HG03342 (cell line): ENCODE measurements at regions not wholly inside any gene's neighbourhood (a gene's known extent, or its start where the extent isn't known, plus 50 kb on each side); places are given as distances from the start of the nearest gene placed in this dataset.

Source experiments
- ATAC-seq: cut with Tn5 transposase; IDR thresholded peaks from one replicate; pipeline ENCODE4 v1.9.1; 2021; ENCODE audit warnings: mild to moderate bottlenecking, moderate library complexity; ENCODE audit not compliant: unreplicated experiment

DNA sequence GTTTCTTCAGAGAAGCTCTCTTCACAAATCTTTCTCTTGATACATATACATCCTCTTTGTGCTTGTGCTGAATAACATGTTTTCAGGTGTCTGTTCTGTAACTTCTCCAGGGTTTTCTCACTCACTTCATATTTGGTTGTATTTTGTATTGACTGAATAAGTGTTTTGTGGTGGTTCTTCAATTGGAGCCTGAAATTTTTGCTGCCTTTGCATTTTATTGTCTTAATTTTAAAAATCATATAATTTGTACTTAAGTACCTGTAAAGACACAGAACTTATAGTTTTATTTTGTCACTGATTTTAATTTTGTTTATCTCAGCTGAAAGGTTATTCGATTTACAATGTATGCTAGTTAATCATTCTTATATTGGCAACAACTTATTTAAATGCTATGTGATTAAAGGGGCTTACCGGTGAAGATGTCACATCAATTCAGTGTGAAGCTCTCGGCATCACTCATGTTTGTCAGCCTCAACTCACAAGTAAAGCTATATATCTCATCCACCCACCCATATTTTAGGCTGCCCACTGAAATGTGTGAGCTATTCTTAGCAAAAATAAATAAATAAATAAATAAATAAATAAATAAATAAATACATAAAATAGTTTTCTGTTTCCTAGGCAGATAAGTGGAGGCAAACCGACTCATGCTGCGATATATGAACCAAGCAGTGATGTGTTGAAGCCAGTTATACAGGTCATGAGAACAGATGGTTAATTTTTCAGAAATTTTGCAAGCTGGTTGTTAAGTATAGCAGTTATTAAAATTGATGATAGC, 76.4 kb upstream of the FSTL5 start:
- no peak for ATAC-seq

DNA sequence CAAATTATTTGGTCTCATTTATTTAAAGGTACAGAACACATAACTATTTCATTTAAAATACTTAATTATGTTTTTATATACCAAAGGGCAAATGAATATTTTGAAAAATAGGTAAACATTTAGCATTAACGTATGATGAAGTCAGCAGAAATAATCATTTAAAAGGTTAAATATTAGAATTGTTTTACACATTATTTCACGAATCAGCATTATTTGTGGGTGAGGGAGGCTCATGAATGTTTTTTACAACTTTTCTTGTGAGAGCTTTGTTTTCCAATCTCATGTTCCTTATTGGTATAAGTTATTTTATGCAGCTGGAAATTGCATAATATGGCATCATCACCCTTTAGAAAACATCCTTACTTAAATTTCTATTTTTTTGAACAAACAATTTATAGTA, 73.9 kb upstream of the FSTL5 start:
- no peak for ATAC-seq

DNA sequence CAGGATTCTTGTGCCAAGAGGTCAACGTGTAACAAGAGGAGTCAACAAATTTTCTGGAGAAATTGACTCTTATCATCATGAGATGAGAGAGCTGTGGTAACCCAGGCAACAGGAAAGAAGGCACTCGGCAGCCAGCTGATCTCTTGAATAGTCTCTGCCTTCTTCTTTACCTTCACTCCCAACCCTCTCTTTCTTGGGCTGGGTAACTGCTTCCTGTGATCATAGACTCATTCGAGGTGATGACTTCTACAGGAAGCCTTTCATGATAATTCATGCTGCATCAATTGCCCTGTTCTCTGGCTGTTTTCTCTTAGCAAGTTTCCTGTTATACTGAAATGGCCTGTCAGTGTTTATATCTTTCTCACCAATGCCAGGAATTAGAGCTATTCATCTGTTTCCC, 70.8 kb upstream of the FSTL5 start:
- ATAC-seq = no peak

DNA sequence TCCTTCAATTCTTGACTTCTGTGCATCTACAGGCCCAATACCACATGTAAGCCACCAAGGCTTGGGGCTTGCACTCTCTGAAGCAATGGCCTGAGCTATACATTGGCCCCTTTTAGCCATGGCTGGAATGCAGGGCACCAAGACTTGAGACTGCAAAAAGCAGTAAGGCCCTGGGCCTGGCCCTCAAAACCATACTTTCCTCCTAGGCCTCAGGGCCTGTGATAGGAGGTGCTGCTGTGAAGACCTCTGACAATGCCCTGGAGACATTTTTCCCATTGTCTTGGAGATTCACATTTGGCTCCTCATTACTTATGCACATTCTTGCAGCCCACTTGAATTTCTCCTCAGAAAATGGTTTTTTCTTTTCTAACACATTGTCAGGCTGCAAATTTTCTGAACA, 68.5 kb upstream of the FSTL5 start:
- ATAC-seq = no peak

DNA sequence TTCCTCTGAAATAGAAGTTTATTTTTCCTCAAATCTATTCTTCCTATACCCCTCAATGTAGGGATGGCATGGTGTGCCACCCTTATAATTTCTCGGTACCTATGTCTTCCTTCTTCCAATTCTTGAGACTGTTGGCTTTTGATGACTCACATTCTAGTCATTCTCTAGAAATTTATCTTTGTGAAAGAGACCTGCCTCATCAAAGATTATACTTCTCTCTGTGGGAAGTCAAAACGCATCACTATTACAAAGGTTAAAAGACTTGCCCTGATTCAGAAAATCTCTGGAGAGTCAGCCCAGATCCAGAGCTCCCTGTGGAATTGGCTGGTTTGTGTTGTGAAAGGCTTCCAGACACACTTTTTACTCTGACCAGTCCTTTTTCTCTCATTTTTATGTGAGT, 65.9 kb upstream of the FSTL5 start:
- no peak for ATAC-seq

DNA sequence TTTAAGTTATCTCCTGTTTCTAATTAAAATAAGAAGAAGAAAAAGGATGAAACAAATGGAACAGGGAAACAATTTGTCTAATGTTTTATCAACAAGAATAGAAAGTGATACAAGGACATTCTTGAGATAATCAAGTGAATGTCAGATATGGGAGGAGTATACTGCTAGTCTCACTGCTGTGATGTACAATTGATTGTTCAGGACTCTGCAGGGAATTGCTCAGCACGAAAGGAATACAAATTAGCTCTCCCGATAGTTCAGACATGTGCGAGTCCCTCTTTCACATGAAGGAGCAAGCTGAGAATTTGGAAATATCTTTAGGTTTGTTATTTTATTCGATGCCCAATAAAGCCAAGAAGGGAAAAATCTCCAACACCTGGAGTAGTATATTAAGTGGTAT, 57.3 kb upstream of the FSTL5 start:
- ATAC-seq = no peak
